ENCODE measurements at regions not wholly inside any gene's neighbourhood (a gene's known extent, or its start where the extent isn't known, plus 50 kb on each side); places are given as distances from the start of the nearest gene placed in this dataset.
A peak's percentile ranks its signal among the peaks of the same experiment; 100 is the strongest.

- 72 to 88% (median 78%) methylated on average over 4 of the region's 4 CpGs for WGBS, 5 donors
- Histone ChIP-seq H3K4me1 (peaks cover 0 to 14% (median 10%) of the 10 kb centered on the region in 4 donors), H3K27me3 (no peaks in the 10 kb centered on the region), H3K4me3 (no peak overlapping the region), H3K9me3 (no peaks in the 10 kb centered on the region), H3K36me3 (no peaks in the 10 kb centered on the region), H3K27ac (no peak overlapping the region)
- TF ChIP-seq CTCF (IDR thresholded peaks at IDR 0.05) (no peak), EP300 (IDR thresholded peaks at IDR 0.05) (no peak), POLR2AphosphoS5 (IDR thresholded peaks at IDR 0.05) (no peak), POLR2A (IDR thresholded peaks at IDR 0.05) (no peak)
- no peak for DNase-seq
- intact Hi-C loops (cut with DNase I; ENCODE audit: low total_unique reads) = no loop called here
Measured at GRCh38 chr11:122226810-122227379, 110.9 kb upstream of the BLID start.

- no peaks in the 10 kb centered on the region for H3K27me3 ChIP-seq
- H3K9me3 ChIP-seq = no peaks in the 10 kb centered on the region
- no peak overlapping the region for H3K4me3 ChIP-seq
- 89 to 96% (median 90%) methylated on average over 2 of the region's 2 CpGs for WGBS, 5 donors
- intact Hi-C loops (cut with DNase I; ENCODE audit: low total_unique reads) = no loop called here
- H3K4me1 ChIP-seq = peaks cover 0 to 17% (median 8%) of the 10 kb centered on the region in 4 donors
- no peak overlapping the region for H3K27ac ChIP-seq
- no peaks in the 10 kb centered on the region for H3K36me3 ChIP-seq
- DNase-seq = no peak
- TF ChIP-seq POLR2A (IDR thresholded peaks at IDR 0.05) (no peak), CTCF (IDR thresholded peaks at IDR 0.05) (no peak), POLR2AphosphoS5 (IDR thresholded peaks at IDR 0.05) (no peak), EP300 (IDR thresholded peaks at IDR 0.05) (no peak)
Measured at GRCh38 chr11:122224867-122225266, 108.9 kb upstream of the BLID start.

GRCh38 chr11:122220321-122220720, 104.3 kb upstream of the BLID start:
- TF ChIP-seq POLR2AphosphoS5 (IDR thresholded peaks at IDR 0.05) = no peak
- no peak for TF ChIP-seq EP300 (IDR thresholded peaks at IDR 0.05)
- no peak for TF ChIP-seq POLR2A (IDR thresholded peaks at IDR 0.05)
- no peak for TF ChIP-seq CTCF (IDR thresholded peaks at IDR 0.05)
- Histone ChIP-seq H3K4me3 (no peak overlapping the region), H3K27ac (no peak overlapping the region), H3K27me3 (no peaks in the 10 kb centered on the region), H3K36me3 (no peaks in the 10 kb centered on the region), H3K4me1 (peaks cover 0 to 13% (median 2%) of the 10 kb centered on the region in 4 donors), H3K9me3 (no peaks in the 10 kb centered on the region)
- DNase-seq = no peak
- intact Hi-C loops (cut with DNase I; ENCODE audit: low total_unique reads) = no loop called here
- WGBS, 5 donors = 73 to 91% (median 82%) methylated on average over 2 of the region's 2 CpGs

GRCh38 chr11:122219791-122220190, 103.8 kb upstream of the BLID start:
- H3K4me1 ChIP-seq = peaks cover 0 to 16% (median 3%) of the 10 kb centered on the region in 4 donors
- no peak overlapping the region for H3K4me3 ChIP-seq
- H3K27ac ChIP-seq = no peak overlapping the region
- WGBS, 5 donors = 76 to 91% (median 82%) methylated on average over 3 of the region's 3 CpGs
- no peaks in the 10 kb centered on the region for H3K36me3 ChIP-seq
- H3K27me3 ChIP-seq = no peaks in the 10 kb centered on the region
- DNase-seq = no peak
- no peak for TF ChIP-seq POLR2A (IDR thresholded peaks at IDR 0.05)
- no peaks in the 10 kb centered on the region for H3K9me3 ChIP-seq
- intact Hi-C loops (cut with DNase I; ENCODE audit: low total_unique reads) = no loop called here

- WGBS, 5 donors = 27 to 31% (median 27%) methylated on average over 11 of the region's 11 CpGs
- peaks cover 0 to 19% (median 5%) of the 10 kb centered on the region in 4 donors for H3K4me1 ChIP-seq
- H3K9me3 ChIP-seq = no peaks in the 10 kb centered on the region
- TF ChIP-seq CTCF (IDR thresholded peaks at IDR 0.05) (peak in 5 of 7 experiments; percentile 64 to 92 (median 82)), POLR2A (IDR thresholded peaks at IDR 0.05) (no peak), POLR2AphosphoS5 (IDR thresholded peaks at IDR 0.05) (peak in 1 of 3 donors; percentile 6), EP300 (IDR thresholded peaks at IDR 0.05) (no peak)
- H3K27me3 ChIP-seq = no peaks in the 10 kb centered on the region
- no peaks in the 10 kb centered on the region for H3K36me3 ChIP-seq
- intact Hi-C loops (cut with DNase I; ENCODE audit: low total_unique reads) = no loop called here
- DNase-seq = peak; percentile 64 to 87
- no peak overlapping the region for H3K4me3 ChIP-seq
- H3K27ac ChIP-seq = peak overlapping the region in 2 of 5 donors; percentile 38 to 46
Measured at GRCh38 chr11:122215244-122215992, 99.4 kb upstream of the BLID start.

Data from stomach (tissue), 8 donors.